Neural cell (in vitro differentiated cells): ENCODE measurements at regions not wholly inside any gene's neighbourhood (a gene's known extent, or its start where the extent isn't known, plus 50 kb on each side); places are given as distances from the start of the nearest gene placed in this dataset.

Source experiments
- POLR2AphosphoS5 ChIP-seq: IDR thresholded peaks from 2 replicates; pipeline ENCODE4 v1.6.1; 2012
- TAF1 ChIP-seq: IDR thresholded peaks from 2 replicates; pipeline ENCODE4 v1.6.1; 2012; ENCODE audit warnings: low read depth
- TF ChIP-seq, protein P1 (sequence below): IDR thresholded peaks from 2 replicates; pipeline ENCODE4 v1.6.1; 2012; ENCODE audit warnings: borderline replicate concordance
- TF ChIP-seq, protein P2 (sequence below): fragments of 450-650 bp; IDR thresholded peaks from 2 replicates; pipeline ENCODE4 v1.5.1; 2014; ENCODE audit warnings: antibody characterized with exemption, mild to moderate bottlenecking, moderate library complexity; ENCODE audit not compliant: poor library complexity, severe bottlenecking

DNA sequence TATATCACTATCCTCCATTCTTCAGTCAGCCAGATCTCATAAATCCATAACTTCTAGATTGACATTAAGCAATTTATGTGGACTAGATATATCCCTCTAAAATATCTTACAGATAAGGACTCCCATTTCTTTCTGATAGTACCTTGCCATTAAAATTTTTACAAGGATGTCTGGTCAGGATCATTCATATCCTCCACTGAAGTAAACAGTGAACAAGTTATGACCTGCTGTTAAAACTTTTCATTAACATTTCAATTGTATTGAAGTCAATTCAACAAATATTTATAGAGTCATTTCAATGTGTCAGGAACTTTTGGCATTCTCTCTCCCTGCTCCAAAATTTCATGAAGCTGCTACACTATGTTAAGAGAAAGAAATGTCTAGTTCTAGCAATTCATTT, 1159.6 kb downstream of the CDH12 start:
- TF ChIP-seq, protein P1, sequence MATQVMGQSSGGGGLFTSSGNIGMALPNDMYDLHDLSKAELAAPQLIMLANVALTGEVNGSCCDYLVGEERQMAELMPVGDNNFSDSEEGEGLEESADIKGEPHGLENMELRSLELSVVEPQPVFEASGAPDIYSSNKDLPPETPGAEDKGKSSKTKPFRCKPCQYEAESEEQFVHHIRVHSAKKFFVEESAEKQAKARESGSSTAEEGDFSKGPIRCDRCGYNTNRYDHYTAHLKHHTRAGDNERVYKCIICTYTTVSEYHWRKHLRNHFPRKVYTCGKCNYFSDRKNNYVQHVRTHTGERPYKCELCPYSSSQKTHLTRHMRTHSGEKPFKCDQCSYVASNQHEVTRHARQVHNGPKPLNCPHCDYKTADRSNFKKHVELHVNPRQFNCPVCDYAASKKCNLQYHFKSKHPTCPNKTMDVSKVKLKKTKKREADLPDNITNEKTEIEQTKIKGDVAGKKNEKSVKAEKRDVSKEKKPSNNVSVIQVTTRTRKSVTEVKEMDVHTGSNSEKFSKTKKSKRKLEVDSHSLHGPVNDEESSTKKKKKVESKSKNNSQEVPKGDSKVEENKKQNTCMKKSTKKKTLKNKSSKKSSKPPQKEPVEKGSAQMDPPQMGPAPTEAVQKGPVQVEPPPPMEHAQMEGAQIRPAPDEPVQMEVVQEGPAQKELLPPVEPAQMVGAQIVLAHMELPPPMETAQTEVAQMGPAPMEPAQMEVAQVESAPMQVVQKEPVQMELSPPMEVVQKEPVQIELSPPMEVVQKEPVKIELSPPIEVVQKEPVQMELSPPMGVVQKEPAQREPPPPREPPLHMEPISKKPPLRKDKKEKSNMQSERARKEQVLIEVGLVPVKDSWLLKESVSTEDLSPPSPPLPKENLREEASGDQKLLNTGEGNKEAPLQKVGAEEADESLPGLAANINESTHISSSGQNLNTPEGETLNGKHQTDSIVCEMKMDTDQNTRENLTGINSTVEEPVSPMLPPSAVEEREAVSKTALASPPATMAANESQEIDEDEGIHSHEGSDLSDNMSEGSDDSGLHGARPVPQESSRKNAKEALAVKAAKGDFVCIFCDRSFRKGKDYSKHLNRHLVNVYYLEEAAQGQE = no peak
- TF ChIP-seq POLR2AphosphoS5 (no peak), TAF1 (no peak)
- TF ChIP-seq, protein P2, sequence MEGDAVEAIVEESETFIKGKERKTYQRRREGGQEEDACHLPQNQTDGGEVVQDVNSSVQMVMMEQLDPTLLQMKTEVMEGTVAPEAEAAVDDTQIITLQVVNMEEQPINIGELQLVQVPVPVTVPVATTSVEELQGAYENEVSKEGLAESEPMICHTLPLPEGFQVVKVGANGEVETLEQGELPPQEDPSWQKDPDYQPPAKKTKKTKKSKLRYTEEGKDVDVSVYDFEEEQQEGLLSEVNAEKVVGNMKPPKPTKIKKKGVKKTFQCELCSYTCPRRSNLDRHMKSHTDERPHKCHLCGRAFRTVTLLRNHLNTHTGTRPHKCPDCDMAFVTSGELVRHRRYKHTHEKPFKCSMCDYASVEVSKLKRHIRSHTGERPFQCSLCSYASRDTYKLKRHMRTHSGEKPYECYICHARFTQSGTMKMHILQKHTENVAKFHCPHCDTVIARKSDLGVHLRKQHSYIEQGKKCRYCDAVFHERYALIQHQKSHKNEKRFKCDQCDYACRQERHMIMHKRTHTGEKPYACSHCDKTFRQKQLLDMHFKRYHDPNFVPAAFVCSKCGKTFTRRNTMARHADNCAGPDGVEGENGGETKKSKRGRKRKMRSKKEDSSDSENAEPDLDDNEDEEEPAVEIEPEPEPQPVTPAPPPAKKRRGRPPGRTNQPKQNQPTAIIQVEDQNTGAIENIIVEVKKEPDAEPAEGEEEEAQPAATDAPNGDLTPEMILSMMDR = no peak
